GM13977 (cell line): ENCODE measurements at regions not wholly inside any gene's neighbourhood (a gene's known extent, or its start where the extent isn't known, plus 50 kb on each side); places are given as distances from the start of the nearest gene placed in this dataset.
"Not testable (repeated sequence)": the region's sequence is repeated elsewhere in the genome, so short reads cannot be mapped to it uniquely, and the experiment has no call there.

ENCODE experiments used
- DNase-seq: peaks from one replicate; pipeline ENCODE4 v3.0.0; 2012; ENCODE audit warnings: low spot score
- in situ Hi-C: fragments of 300-500 bp; cut with MboI; formaldehyde crosslinking; loops from one replicate; pipeline ENCODE4 v1.12.0; 2022; ENCODE audit warnings: low sequenced_read_pairs, low pct_unique_long_range_greater_than_20kb, mixed read lengths, inconsistent platforms; ENCODE audit not compliant: unreplicated experiment
- TF ChIP-seq, protein P1 (sequence below): IDR thresholded peaks from 2 replicates; pipeline ENCODE4 v1.5.1; 2012; ENCODE audit warnings: mild to moderate bottlenecking, control low read depth; ENCODE audit not compliant: insufficient read depth; ENCODE audit errors: extremely low read depth, missing control alignments

- TF ChIP-seq, protein P1, sequence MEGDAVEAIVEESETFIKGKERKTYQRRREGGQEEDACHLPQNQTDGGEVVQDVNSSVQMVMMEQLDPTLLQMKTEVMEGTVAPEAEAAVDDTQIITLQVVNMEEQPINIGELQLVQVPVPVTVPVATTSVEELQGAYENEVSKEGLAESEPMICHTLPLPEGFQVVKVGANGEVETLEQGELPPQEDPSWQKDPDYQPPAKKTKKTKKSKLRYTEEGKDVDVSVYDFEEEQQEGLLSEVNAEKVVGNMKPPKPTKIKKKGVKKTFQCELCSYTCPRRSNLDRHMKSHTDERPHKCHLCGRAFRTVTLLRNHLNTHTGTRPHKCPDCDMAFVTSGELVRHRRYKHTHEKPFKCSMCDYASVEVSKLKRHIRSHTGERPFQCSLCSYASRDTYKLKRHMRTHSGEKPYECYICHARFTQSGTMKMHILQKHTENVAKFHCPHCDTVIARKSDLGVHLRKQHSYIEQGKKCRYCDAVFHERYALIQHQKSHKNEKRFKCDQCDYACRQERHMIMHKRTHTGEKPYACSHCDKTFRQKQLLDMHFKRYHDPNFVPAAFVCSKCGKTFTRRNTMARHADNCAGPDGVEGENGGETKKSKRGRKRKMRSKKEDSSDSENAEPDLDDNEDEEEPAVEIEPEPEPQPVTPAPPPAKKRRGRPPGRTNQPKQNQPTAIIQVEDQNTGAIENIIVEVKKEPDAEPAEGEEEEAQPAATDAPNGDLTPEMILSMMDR: no peak
- no peak for DNase-seq
- in situ Hi-C loops: no loop called here
Observed at GRCh38 chr3:169008776-169009358, 654.6 kb downstream of the MECOM start.

DNA sequence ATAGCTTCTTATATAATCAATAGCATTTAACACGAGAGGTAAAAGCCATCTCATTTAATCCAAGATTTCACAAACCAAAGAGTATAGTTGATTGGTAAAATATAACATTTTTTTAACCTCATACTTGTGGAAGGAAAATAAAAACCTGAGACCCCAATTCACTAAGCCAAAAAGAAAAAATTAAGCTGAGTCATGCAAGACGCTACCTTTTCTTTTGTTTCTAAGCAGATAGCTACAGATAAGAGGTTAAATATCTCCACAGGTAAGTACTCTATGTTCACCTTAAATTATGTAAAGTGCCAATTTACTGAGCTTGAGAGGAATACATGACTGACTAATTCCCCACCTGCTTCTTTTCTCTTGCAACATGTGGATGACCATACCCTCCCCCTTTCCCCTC lies 656.4 kb downstream of the MECOM start:
- no peak for DNase-seq
- in situ Hi-C loops: no loop called here
- TF ChIP-seq, protein P1: no peak

GRCh38 chr3:169006398-169006797 lies 657.1 kb downstream of the MECOM start:
- DNase-seq, in situ Hi-C loops: not testable (repeated sequence)

DNA sequence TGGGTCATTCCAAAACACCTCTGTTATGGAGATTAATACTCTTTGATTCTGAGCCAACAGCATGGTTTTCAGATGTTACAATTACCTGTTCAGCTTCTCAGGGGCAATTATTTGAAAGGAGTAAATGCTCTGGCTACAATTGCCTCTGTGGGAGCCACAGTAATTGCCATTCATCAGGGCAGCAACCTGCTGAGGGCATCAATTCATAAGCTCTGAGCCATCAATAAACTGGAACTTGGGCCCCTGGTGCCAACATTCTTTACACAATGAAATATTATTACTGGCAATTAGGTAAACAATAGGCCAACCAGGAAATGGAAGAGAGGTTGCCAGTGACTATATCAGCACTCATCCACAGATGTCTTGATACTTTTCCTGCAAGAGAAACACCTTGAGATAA lies 660.8 kb downstream of the MECOM start:
- no peak for DNase-seq
- TF ChIP-seq, protein P1: no peak
- in situ Hi-C loops: no loop called here

GRCh38 chr3:168998792-168999191 lies 664.7 kb downstream of the MECOM start:
- in situ Hi-C loops: no loop called here
- TF ChIP-seq, protein P1: no peak
- DNase-seq: no peak

DNA sequence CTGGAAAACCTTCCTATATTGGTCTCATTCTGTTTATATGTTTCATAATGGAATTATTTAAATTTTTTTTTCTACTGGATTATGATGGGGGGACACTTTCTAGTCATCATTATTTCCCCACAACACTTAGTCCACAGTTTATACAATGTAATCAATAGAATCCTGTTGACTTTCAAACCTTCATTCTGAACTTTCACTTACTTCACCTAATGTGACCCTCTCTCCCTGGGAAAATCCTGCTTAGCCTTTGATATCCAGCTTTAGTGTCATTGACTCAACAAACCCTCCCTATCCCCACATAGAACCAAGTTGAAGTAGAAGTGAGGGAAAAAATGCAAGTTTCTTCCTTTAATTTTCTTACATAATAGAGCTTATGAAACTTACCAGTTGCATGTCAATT lies 666.0 kb downstream of the MECOM start:
- no peak for DNase-seq
- TF ChIP-seq, protein P1: no peak
- in situ Hi-C loops: no loop called here

GRCh38 chr3:168996622-168997021 lies 666.9 kb downstream of the MECOM start:
- DNase-seq: no peak
- TF ChIP-seq, protein P1: no peak
- in situ Hi-C loops: no loop called here
